BLaER1 treated with 17β-estradiol and CSF1 and Interleukin-3, amounts not matched to agents 10 nM and 100 nM (cell line): ENCODE measurements at regions not wholly inside any gene's neighbourhood (a gene's known extent, or its start where the extent isn't known, plus 50 kb on each side); places are given as distances from the start of the nearest gene placed in this dataset.

ENCODE experiments used
- H3K27ac ChIP-seq, 11 experiments: shearing (Covaris generic); formaldehyde crosslinking; 2 replicates each; pipeline ENCODE4 v1.8.1; 2022
- H3K27me3 ChIP-seq, 11 experiments: shearing (Covaris generic); formaldehyde crosslinking; 2 replicates each; pipeline ENCODE4 v1.8.1; 2022
- H3K36me3 ChIP-seq, 11 experiments: shearing (Covaris generic); formaldehyde crosslinking; 2 replicates each; pipeline ENCODE4 v1.8.1; 2022
- H3K4me1 ChIP-seq, 10 experiments: shearing (Covaris generic); formaldehyde crosslinking; 2 replicates each; pipeline ENCODE4 v1.8.1; 2022
- H3K4me2 ChIP-seq, 11 experiments: shearing (Covaris generic); formaldehyde crosslinking; 2 replicates each; pipeline ENCODE4 v1.8.1; 2022
- H3K4me3 ChIP-seq, 10 experiments: shearing (Covaris generic); formaldehyde crosslinking; 2 replicates each; pipeline ENCODE4 v1.8.1; 2022
- H3K9ac ChIP-seq, 11 experiments: shearing (Covaris generic); formaldehyde crosslinking; 2 replicates each; pipeline ENCODE4 v1.8.1; 2022
- H3K9me3 ChIP-seq, 11 experiments: shearing (Covaris generic); formaldehyde crosslinking; replicated peaks in 1 of 11; 2 replicates each; pipeline ENCODE4 v1.8.1; 2022
- H4K20me1 ChIP-seq, 11 experiments: shearing (Covaris generic); formaldehyde crosslinking; 2 replicates each; pipeline ENCODE4 v1.8.1; 2022
- Cebpa-rat ChIP-seq, 11 experiments: shearing (Covaris generic); IDR thresholded peaks; 2 replicates each; pipeline ENCODE4 v1.8.1; 2022

- no peaks in the 10 kb centered on the region for H4K20me1 ChIP-seq
- no peak for TF ChIP-seq Cebpa-rat (IDR thresholded peaks at IDR 0.05)
- H3K27ac ChIP-seq, result no peak overlapping the region
- H3K27me3 ChIP-seq, result no peaks in the 10 kb centered on the region
- no peak overlapping the region for H3K4me2 ChIP-seq
- no peak overlapping the region for H3K4me3 ChIP-seq
- no peak overlapping the region for H3K9ac ChIP-seq
- H3K36me3 ChIP-seq, result no peaks in the 10 kb centered on the region
- no peaks in the 10 kb centered on the region for H3K9me3 ChIP-seq
- H3K4me1 ChIP-seq, result no peaks in the 10 kb centered on the region
Observed at GRCh38 chr2:155714983-155715382, 617.5 kb downstream of the NR4A2 start.

- Histone ChIP-seq H3K27me3 (no peaks in the 10 kb centered on the region), H3K27ac (no peak overlapping the region), H3K9me3 (no peaks in the 10 kb centered on the region), H3K9ac (no peak overlapping the region), H3K36me3 (no peaks in the 10 kb centered on the region), H3K4me3 (no peak overlapping the region), H3K4me2 (no peak overlapping the region), H4K20me1 (no peaks in the 10 kb centered on the region), H3K4me1 (0 out of 20 replicates have a peak, but pooled peaks cover 0 to 3% (median 0%) of the 10 kb centered on the region in 10 experiments)
- TF ChIP-seq Cebpa-rat (IDR thresholded peaks at IDR 0.05), result no peak
Observed at GRCh38 chr2:155708071-155708470, 624.5 kb downstream of the NR4A2 start.

DNA sequence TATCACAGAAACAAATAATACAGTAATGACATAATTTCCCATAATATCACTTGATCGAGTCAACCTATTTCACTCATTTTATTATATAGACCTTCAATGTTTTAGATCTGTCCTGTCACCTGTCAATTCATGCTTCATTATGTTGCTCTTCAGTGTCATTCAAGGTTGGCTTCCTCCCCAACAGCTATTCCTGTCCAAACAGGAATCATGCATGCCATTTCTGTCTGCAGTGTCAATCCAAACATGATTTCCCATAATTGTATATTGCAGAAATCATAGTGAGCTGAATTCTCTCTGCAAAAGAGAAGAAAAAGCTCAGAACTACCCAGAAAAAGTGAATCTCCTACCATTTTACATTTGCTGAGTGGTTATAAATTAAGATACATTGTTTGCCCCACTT is 628.6 kb downstream of the NR4A2 start:
- H3K9me3 ChIP-seq, result no peaks in the 10 kb centered on the region
- H3K4me2 ChIP-seq, result no peak overlapping the region
- H3K4me1 ChIP-seq, result 0 out of 20 replicates have a peak, but pooled peaks cover 0 to 3% (median 0%) of the 10 kb centered on the region in 10 experiments
- H3K27me3 ChIP-seq, result no peaks in the 10 kb centered on the region
- no peak overlapping the region for H3K9ac ChIP-seq
- H3K4me3 ChIP-seq, result no peak overlapping the region
- H3K36me3 ChIP-seq, result no peaks in the 10 kb centered on the region
- TF ChIP-seq Cebpa-rat (IDR thresholded peaks at IDR 0.05), result no peak
- no peaks in the 10 kb centered on the region for H4K20me1 ChIP-seq
- H3K27ac ChIP-seq, result no peak overlapping the region

DNA sequence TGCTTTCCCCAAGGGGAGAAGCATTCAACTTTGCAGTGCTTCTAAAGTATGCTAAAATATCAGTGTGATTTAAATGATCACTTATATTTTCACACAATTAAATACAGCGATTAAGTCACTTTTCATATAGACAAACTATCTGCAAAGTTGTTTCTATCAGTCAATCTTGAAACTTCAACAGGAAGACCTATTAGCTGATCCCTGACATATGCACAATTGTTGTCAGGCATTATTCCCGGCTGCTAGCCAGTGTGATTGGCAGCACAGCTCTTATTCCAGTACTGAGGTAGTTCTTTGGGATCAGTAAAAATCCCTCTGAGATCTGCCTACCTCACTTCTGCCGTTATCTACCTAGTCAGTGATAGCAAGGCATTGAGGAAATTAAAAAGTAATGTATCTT is 629.5 kb downstream of the NR4A2 start:
- Histone ChIP-seq H3K9me3 (no peaks in the 10 kb centered on the region), H3K4me2 (no peak overlapping the region), H3K4me1 (no peaks in the 10 kb centered on the region), H3K9ac (no peak overlapping the region), H4K20me1 (no peaks in the 10 kb centered on the region), H3K27ac (no peak overlapping the region), H3K27me3 (no peaks in the 10 kb centered on the region), H3K4me3 (no peak overlapping the region), H3K36me3 (no peaks in the 10 kb centered on the region)
- no peak for TF ChIP-seq Cebpa-rat (IDR thresholded peaks at IDR 0.05)

GRCh38 chr2:155701721-155702120 is 630.8 kb downstream of the NR4A2 start:
- no peak for TF ChIP-seq Cebpa-rat (IDR thresholded peaks at IDR 0.05)
- no peaks in the 10 kb centered on the region for H3K27me3 ChIP-seq
- no peak overlapping the region for H3K4me3 ChIP-seq
- no peak overlapping the region for H3K4me2 ChIP-seq
- H3K9ac ChIP-seq, result no peak overlapping the region
- H3K36me3 ChIP-seq, result no peaks in the 10 kb centered on the region
- H3K4me1 ChIP-seq, result peaks cover 0 to 7% (median 1%) of the 10 kb centered on the region in 10 experiments; a peak in 8 of 20 replicates
- H3K9me3 ChIP-seq, result 0 out of 22 replicates have a peak, but pooled peaks cover 0 to 4% (median 0%) of the 10 kb centered on the region in 11 experiments
- H3K27ac ChIP-seq, result no peak overlapping the region
- no peaks in the 10 kb centered on the region for H4K20me1 ChIP-seq

- H3K27me3 ChIP-seq, result no peaks in the 10 kb centered on the region
- H3K4me1 ChIP-seq, result peaks cover 0 to 34% (median 1%) of the 10 kb centered on the region in 10 experiments; a peak in 8 of 20 replicates
- 0 out of 22 replicates have a peak, but pooled peaks cover 0 to 4% (median 0%) of the 10 kb centered on the region in 11 experiments for H3K9me3 ChIP-seq
- no peak overlapping the region for H3K9ac ChIP-seq
- no peak for TF ChIP-seq Cebpa-rat (IDR thresholded peaks at IDR 0.05)
- H4K20me1 ChIP-seq, result no peaks in the 10 kb centered on the region
- H3K4me2 ChIP-seq, result peak overlapping the region in 4 of 11 experiments; percentile 15 to 61 (median 50); a peak in 4 of 22 replicates
- no peak overlapping the region for H3K4me3 ChIP-seq
- no peaks in the 10 kb centered on the region for H3K36me3 ChIP-seq
- H3K27ac ChIP-seq, result peak overlapping the region in 3 of 11 experiments; percentile 26 to 55 (median 39); a peak in 5 of 22 replicates
Observed at GRCh38 chr2:155696571-155696970, 636.0 kb downstream of the NR4A2 start.

- no peak overlapping the region for H3K27ac ChIP-seq
- H3K4me1 ChIP-seq, result peaks cover 0 to 43% (median 5%) of the 10 kb centered on the region in 10 experiments; a peak in 9 of 20 replicates
Observed at GRCh38 chr2:155695505-155695904, 637.0 kb downstream of the NR4A2 start.

GRCh38 chr2:155692856-155693255 is 639.7 kb downstream of the NR4A2 start:
- no peaks in the 10 kb centered on the region for H4K20me1 ChIP-seq
- no peak overlapping the region for H3K9ac ChIP-seq
- H3K27me3 ChIP-seq, result no peaks in the 10 kb centered on the region
- no peak overlapping the region for H3K27ac ChIP-seq
- TF ChIP-seq Cebpa-rat (IDR thresholded peaks at IDR 0.05), result no peak
- H3K9me3 ChIP-seq, result 0 out of 22 replicates have a peak, but pooled peaks cover 0 to 4% (median 0%) of the 10 kb centered on the region in 11 experiments
- H3K4me3 ChIP-seq, result no peak overlapping the region
- peak overlapping the region in 2 of 11 experiments; percentile 55 to 60; a peak in 2 of 22 replicates for H3K4me2 ChIP-seq
- H3K36me3 ChIP-seq, result no peaks in the 10 kb centered on the region
- peaks cover 0 to 58% (median 5%) of the 10 kb centered on the region in 10 experiments; a peak in 9 of 20 replicates for H3K4me1 ChIP-seq

More at GRCh38 chr2:155695505-155695904, 637.0 kb downstream of the NR4A2 start:
- Histone ChIP-seq H4K20me1 (no peaks in the 10 kb centered on the region), H3K9me3 (0 out of 22 replicates have a peak, but pooled peaks cover 0 to 4% (median 0%) of the 10 kb centered on the region in 11 experiments), H3K36me3 (no peaks in the 10 kb centered on the region), H3K9ac (no peak overlapping the region), H3K27me3 (no peaks in the 10 kb centered on the region), H3K4me2 (no peak overlapping the region), H3K4me3 (no peak overlapping the region)
- TF ChIP-seq Cebpa-rat (IDR thresholded peaks at IDR 0.05), result no peak

DNA sequence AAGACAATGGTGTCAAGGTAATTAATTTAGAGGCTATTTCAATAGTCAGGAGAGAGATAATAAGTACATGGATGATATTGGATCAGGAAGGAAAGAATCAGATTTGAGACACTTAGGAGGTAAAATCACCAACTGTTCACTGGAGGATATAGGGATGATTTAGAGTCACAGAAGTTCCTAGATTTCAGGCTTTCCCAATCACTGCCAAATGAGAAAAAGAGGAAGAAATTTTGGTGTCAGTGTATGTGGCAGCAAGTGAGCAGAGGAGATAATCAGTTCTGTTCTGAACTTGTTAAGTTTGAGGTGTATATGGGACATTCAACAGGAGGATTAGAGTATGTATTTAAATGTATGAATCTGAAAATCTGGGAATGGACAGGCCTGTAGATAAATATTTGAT is 640.4 kb downstream of the NR4A2 start:
- Histone ChIP-seq H3K4me2 (peak overlapping the region in 3 of 11 experiments; percentile 19 to 60 (median 55); a peak in 4 of 22 replicates), H3K27ac (peak overlapping the region in 1 of 11 experiments; percentile 16; a peak in 2 of 22 replicates), H3K9ac (no peak overlapping the region), H3K36me3 (no peaks in the 10 kb centered on the region), H4K20me1 (no peaks in the 10 kb centered on the region), H3K4me1 (peaks cover 0 to 64% (median 5%) of the 10 kb centered on the region in 10 experiments; a peak in 9 of 20 replicates), H3K27me3 (no peaks in the 10 kb centered on the region), H3K4me3 (no peak overlapping the region), H3K9me3 (no peaks in the 10 kb centered on the region)
- no peak for TF ChIP-seq Cebpa-rat (IDR thresholded peaks at IDR 0.05)

DNA sequence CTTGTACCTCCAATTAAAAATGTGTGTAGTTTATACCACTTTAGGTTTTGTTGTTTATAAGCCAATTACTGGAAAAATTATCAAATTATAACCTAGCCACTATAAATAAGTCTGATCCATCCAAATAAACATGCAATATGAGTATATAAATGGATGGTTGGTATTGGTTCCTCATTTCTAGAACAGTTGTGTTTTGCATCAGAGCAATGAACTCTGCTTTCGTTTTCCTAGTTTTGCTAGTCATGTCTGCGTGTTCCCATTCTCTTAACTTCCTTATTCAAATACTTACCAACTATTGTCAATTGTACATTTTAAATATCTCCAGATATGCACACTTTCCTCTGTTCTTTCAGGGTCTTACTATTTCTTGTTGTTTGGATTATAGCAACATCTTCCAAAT is 641.7 kb downstream of the NR4A2 start:
- H3K27ac ChIP-seq, result peak overlapping the region in 5 of 11 experiments; percentile 33 to 53 (median 47); a peak in 8 of 22 replicates
- peak overlapping the region in 4 of 11 experiments; percentile 38 to 68 (median 50); a peak in 8 of 22 replicates for H3K4me2 ChIP-seq
- no peak overlapping the region for H3K4me3 ChIP-seq
- H3K9ac ChIP-seq, result no peak overlapping the region
- H3K36me3 ChIP-seq, result no peaks in the 10 kb centered on the region
- TF ChIP-seq Cebpa-rat (IDR thresholded peaks at IDR 0.05), result no peak
- no peaks in the 10 kb centered on the region for H3K27me3 ChIP-seq
- no peaks in the 10 kb centered on the region for H4K20me1 ChIP-seq
- peaks cover 0 to 63% (median 4%) of the 10 kb centered on the region in 10 experiments; a peak in 9 of 20 replicates for H3K4me1 ChIP-seq
- H3K9me3 ChIP-seq, result no peaks in the 10 kb centered on the region
